Astrocyte (in vitro differentiated cells and primary cell): ENCODE measurements at regions not wholly inside any gene's neighbourhood (a gene's known extent, or its start where the extent isn't known, plus 50 kb on each side); places are given as distances from the start of the nearest gene placed in this dataset.

Experiments used
- CTCF ChIP-seq: IDR thresholded peaks from 2 replicates; pipeline ENCODE4 v1.5.1; 2011; ENCODE audit warnings: low read depth, mild to moderate bottlenecking, inconsistent platforms, low read length, moderate library complexity; ENCODE audit not compliant: insufficient read depth
- EZH2 ChIP-seq: IDR thresholded peaks from 2 replicates; pipeline ENCODE4 v1.6.1; 2012; ENCODE audit warnings: mild to moderate bottlenecking, low read length, inconsistent platforms; ENCODE audit not compliant: insufficient read depth

GRCh38 chrX:36642052-36642451, 366.1 kb upstream of the FAM47C start:
- no peak for TF ChIP-seq CTCF
- TF ChIP-seq EZH2, result no peak
